Gastroesophageal sphincter (tissue), 4 donors: ENCODE measurements at regions not wholly inside any gene's neighbourhood (a gene's known extent, or its start where the extent isn't known, plus 50 kb on each side); places are given as distances from the start of the nearest gene placed in this dataset.

Source experiments
- ATAC-seq: fragments of 150-250 bp; one replicate; pipeline ENCODE4 v1.9.1; 2016; ENCODE audit warnings: mild to moderate bottlenecking, moderate library complexity
- H3K27ac ChIP-seq, 4 donors: fragments of 200-600 bp; sonication (generic) in 3 of 4; 1 replicate in 3 of 4; 2 replicates in 1 of 4; pipeline ENCODE4 v1.5.1; 2016 to 2019
- H3K27me3 ChIP-seq: fragments of 200-600 bp; sonication (generic); one replicate; pipeline ENCODE4 v1.5.1; 2019
- H3K36me3 ChIP-seq, 2 donors: fragments of 200-600 bp; sonication (generic); one replicate each; pipeline ENCODE4 v1.5.1; 2019; ENCODE audit warnings: control low read depth in 1 of 2
- H3K4me1 ChIP-seq, 3 donors: fragments of 200-600 bp; sonication (generic); 1 replicate in 2 of 3; 2 replicates in 1 of 3; pipeline ENCODE4 v1.5.1; 2016 to 2019; ENCODE audit warnings: control low read depth in 2 of 3
- H3K4me3 ChIP-seq, 2 donors: fragments of 200-600 bp; sonication (generic); one replicate each; pipeline ENCODE4 v1.5.1; 2019; ENCODE audit warnings: mild to moderate bottlenecking in 1 of 2, moderate library complexity in 1 of 2
- H3K9me3 ChIP-seq, 3 donors: fragments of 200-600 bp; sonication (generic); one replicate each; pipeline ENCODE4 v1.5.1; 2017 to 2019; ENCODE audit warnings: control low read depth in 2 of 3
- EP300 ChIP-seq: sonication (generic); formaldehyde crosslinking; IDR thresholded peaks from one replicate; pipeline ENCODE4 v1.6.1; 2017; ENCODE audit warnings: antibody characterized with exemption, mild to moderate bottlenecking
- POLR2A ChIP-seq, 2 donors: fragments of 450-650 bp; IDR thresholded peaks; one replicate each; pipeline ENCODE4 v1.6.1; 2017; ENCODE audit warnings: antibody characterized with exemption in 2 of 2, mild to moderate bottlenecking in 2 of 2, moderate library complexity in 1 of 2
- POLR2AphosphoS5 ChIP-seq: sonication (generic); formaldehyde crosslinking; IDR thresholded peaks from one replicate; pipeline ENCODE4 v1.6.1; 2017; ENCODE audit warnings: antibody characterized with exemption
- WGBS, 2 donors: methylation state at CpG; one replicate each; pipeline ENCODE4 v1.1.5; 2018; ENCODE audit warnings: low coverage in 1 of 2; 5-methylcytosine and 5-hydroxymethylcytosine counted together
- TF ChIP-seq, protein P1 (sequence below), 4 experiments: fragments of 200-600 bp in 2 of 4; fragments of 450-650 bp in 2 of 4; sonication (generic) in 1 of 4; IDR thresholded peaks; one replicate each; pipeline ENCODE4 v1.5.1; 2017 to 2019; ENCODE audit warnings: antibody characterized with exemption in 4 of 4, mild to moderate bottlenecking in 2 of 4, moderate library complexity in 2 of 4

DNA sequence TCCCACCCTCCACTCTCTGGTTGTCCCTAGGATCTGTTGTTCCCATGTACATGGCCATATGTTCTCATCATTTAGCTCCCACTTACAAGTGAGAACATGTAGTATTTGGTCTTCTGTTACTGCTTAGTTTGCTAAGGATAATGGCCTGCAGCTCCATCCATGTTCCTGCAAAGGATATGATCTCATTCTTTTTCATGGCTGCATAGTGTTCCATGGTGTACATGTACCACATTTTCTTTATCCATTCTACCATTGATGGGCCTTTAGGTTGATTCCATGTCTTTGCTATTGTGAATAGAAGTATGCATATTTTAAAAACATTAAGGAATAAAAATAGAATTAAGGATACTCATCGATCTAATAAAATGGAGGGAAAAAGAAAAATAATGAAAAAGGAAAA is 278.4 kb downstream of the MBNL1 start:
- H3K4me3 ChIP-seq, result no peak overlapping the region
- no peaks in the 10 kb centered on the region for H3K27me3 ChIP-seq
- WGBS, 2 donors, result 92 to 100% methylated on average over 1 of the region's 1 CpG
- TF ChIP-seq EP300, result no peak
- TF ChIP-seq POLR2AphosphoS5, result no peak
- no peak for TF ChIP-seq POLR2A (IDR thresholded peaks at IDR 0.05)
- TF ChIP-seq, protein P1, sequence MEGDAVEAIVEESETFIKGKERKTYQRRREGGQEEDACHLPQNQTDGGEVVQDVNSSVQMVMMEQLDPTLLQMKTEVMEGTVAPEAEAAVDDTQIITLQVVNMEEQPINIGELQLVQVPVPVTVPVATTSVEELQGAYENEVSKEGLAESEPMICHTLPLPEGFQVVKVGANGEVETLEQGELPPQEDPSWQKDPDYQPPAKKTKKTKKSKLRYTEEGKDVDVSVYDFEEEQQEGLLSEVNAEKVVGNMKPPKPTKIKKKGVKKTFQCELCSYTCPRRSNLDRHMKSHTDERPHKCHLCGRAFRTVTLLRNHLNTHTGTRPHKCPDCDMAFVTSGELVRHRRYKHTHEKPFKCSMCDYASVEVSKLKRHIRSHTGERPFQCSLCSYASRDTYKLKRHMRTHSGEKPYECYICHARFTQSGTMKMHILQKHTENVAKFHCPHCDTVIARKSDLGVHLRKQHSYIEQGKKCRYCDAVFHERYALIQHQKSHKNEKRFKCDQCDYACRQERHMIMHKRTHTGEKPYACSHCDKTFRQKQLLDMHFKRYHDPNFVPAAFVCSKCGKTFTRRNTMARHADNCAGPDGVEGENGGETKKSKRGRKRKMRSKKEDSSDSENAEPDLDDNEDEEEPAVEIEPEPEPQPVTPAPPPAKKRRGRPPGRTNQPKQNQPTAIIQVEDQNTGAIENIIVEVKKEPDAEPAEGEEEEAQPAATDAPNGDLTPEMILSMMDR (IDR thresholded peaks at IDR 0.05), result no peak
- no peak for ATAC-seq
- H3K36me3 ChIP-seq, result no peaks in the 10 kb centered on the region
- no peak overlapping the region for H3K27ac ChIP-seq
- no peaks in the 10 kb centered on the region for H3K9me3 ChIP-seq
- no peaks in the 10 kb centered on the region for H3K4me1 ChIP-seq

DNA sequence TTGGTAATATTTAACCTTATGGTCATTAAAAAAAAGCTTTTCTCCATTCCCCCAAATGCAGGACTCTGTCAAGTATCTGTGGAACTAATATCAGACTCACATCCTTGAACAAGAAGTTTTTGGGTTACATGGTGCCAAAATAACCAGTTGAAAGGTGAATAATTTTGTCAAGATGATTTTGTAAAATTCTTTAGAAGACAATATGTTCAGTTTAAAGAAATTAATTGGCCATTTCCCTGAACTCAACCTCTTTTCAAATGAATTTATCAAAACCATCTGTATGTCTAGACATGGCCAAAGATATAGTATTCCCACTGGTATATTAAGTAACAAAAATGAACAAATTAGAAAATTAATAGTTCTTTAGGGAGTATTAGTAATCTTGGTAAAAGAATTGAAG is 280.5 kb downstream of the MBNL1 start:
- no peaks in the 10 kb centered on the region for H3K4me1 ChIP-seq
- H3K36me3 ChIP-seq, result no peaks in the 10 kb centered on the region
- no peak overlapping the region for H3K27ac ChIP-seq
- H3K27me3 ChIP-seq, result no peaks in the 10 kb centered on the region
- no peaks in the 10 kb centered on the region for H3K9me3 ChIP-seq
- TF ChIP-seq, protein P1 (IDR thresholded peaks at IDR 0.05), result no peak
- TF ChIP-seq POLR2A (IDR thresholded peaks at IDR 0.05) (no peak), EP300 (no peak), POLR2AphosphoS5 (no peak)
- no peak overlapping the region for H3K4me3 ChIP-seq
- ATAC-seq, result no peak

DNA sequence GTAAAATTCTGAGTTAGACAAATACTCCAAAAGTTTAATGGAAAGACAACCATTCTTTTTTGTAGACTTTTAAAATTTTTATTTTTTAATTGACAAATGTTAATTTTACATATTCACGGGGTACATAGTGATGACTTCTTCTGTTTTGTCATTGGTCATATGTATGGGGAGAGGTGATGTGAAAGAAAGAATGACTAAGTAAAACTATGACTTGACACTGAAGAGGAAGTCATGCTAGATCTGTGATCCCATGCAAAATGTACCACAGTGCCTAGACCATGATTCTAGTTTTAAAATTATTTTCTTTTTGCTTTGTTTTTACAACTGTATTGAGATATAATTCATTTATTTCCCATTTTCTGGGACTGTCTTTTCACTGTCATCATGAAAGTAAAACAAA is 281.6 kb downstream of the MBNL1 start:
- H3K36me3 ChIP-seq, result no peaks in the 10 kb centered on the region
- H3K27ac ChIP-seq, result no peak overlapping the region
- H3K27me3 ChIP-seq, result no peaks in the 10 kb centered on the region
- peaks cover 0 to 8% (median 0%) of the 10 kb centered on the region in 3 donors for H3K4me1 ChIP-seq
- H3K9me3 ChIP-seq, result no peaks in the 10 kb centered on the region
- no peak overlapping the region for H3K4me3 ChIP-seq
- TF ChIP-seq EP300, result no peak
- TF ChIP-seq POLR2A (IDR thresholded peaks at IDR 0.05), result no peak
- no peak for TF ChIP-seq POLR2AphosphoS5
- TF ChIP-seq, protein P1 (IDR thresholded peaks at IDR 0.05), result no peak
- no peak for ATAC-seq
- WGBS, 2 donors, result 86 to 89% methylated on average over 1 of the region's 1 CpG

DNA sequence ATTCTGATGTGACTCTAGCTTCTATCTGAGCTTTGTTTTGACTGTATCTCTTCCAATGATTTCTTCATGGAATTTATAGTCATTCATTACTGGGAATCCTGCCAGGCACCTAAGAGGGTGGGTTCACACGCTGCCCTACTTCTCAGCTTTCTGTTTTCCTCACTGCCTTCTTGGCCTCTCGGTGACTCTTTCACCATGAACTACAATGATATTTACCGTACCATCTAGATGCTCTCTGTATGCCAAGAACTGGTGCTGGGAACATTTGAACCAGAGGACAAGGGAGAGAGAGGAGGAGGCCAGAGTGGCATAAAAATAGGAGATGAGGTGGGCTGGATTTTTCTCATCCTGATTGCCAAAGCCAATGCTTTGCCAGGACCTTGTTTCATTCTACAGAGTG is 280.0 kb upstream of the P2RY1 start:
- H3K4me1 ChIP-seq, result peaks cover 0 to 28% (median 4%) of the 10 kb centered on the region in 3 donors
- peak overlapping the region in 2 of 4 donors; percentile 1 to 59 for H3K27ac ChIP-seq
- H3K36me3 ChIP-seq, result no peaks in the 10 kb centered on the region
- ATAC-seq, result peak; percentile 45
- no peaks in the 10 kb centered on the region for H3K27me3 ChIP-seq
- TF ChIP-seq, protein P1 (IDR thresholded peaks at IDR 0.05), result no peak
- no peak for TF ChIP-seq POLR2AphosphoS5
- TF ChIP-seq POLR2A (IDR thresholded peaks at IDR 0.05), result no peak
- TF ChIP-seq EP300, result no peak
- WGBS, 2 donors, result 80 to 82% methylated on average over 1 to 3 of the region's 3 CpGs
- no peaks in the 10 kb centered on the region for H3K9me3 ChIP-seq
- no peak overlapping the region for H3K4me3 ChIP-seq

DNA sequence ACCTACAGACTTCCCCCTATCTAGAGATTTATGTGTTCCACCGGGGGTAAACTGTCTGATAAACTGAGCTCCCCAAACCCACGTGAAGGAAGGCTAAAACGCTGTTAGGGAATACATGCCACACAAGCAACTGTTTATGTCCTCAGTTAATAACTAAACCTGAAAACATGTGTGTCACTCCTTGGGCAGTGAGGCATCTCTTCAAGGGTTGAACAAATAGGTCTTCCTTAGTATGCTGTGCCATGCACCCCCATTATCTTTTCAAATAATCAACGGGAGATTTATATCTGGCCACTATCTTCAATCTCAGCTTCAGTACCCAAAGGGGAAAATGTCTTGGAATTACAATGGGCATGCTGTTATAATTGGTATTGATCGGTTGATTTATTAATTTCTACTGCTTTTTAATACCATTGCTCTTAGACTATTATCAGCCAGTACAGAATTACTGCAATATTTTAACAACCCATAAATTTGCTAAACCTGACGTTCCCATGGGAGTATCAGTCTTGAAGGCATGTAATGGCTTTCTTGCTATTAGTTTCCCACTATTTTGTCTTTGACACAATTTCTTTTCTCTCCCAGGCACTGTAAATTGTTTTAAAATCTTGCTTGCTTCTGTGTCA is 279.2 kb upstream of the P2RY1 start:
- Histone ChIP-seq H3K36me3 (no peaks in the 10 kb centered on the region), H3K27me3 (no peaks in the 10 kb centered on the region), H3K4me1 (peaks cover 0 to 28% (median 4%) of the 10 kb centered on the region in 3 donors), H3K27ac (peak overlapping the region; percentile 1 to 59 (median 32)), H3K9me3 (no peaks in the 10 kb centered on the region), H3K4me3 (no peak overlapping the region)
- ATAC-seq, result no peak
- WGBS, 2 donors, result 91 to 92% methylated on average over 6 of the region's 6 CpGs
- no peak for TF ChIP-seq POLR2AphosphoS5
- no peak for TF ChIP-seq POLR2A (IDR thresholded peaks at IDR 0.05)
- no peak for TF ChIP-seq EP300
- TF ChIP-seq, protein P1 (IDR thresholded peaks at IDR 0.05), result no peak
